PC-3 (cell line): ENCODE measurements at regions not wholly inside any gene's neighbourhood (a gene's known extent, or its start where the extent isn't known, plus 50 kb on each side); places are given as distances from the start of the nearest gene placed in this dataset.

Experiments used
- ATAC-seq: fragments of 200-7000 bp; cut with Tn5 transposase; 2 replicates; pipeline ENCODE4 v1.9.1; 2020; ENCODE audit warnings: mild to moderate bottlenecking, moderate library complexity
- BruUV-seq: library from RNA; stranded (reverse); fragments of 400-500 nt; replicated peaks from 2 replicates; lab custom pipeline; 2021; lab: Mats Ljungman, UMichigan
- CTCF ChIA-PET: fragments of 300-600 bp; sonication (Branson Sonifier 250); formaldehyde crosslinking; loops from one replicate; lab custom pipeline; 2022; ENCODE audit warnings: antibody characterized with exemption; lab: Charles Lee
- POLR2A ChIA-PET: fragments of 300-600 bp; sonication (Branson Sonifier 250); formaldehyde crosslinking; loops from one replicate; lab custom pipeline; 2022; ENCODE audit warnings: antibody characterized with exemption; ENCODE audit not compliant: unreplicated experiment; lab: Charles Lee
- DNase-seq: peaks from one replicate; pipeline ENCODE4 v3.0.0-alpha.2; 2015
- H2AFZ ChIP-seq: fragments of 300-600 bp; sonication (generic); 2 replicates; pipeline ENCODE4 v1.6.0; 2016; ENCODE audit warnings: antibody characterized with exemption, low read length
- H3F3A ChIP-seq: fragments of 300-600 bp; sonication (generic); one replicate; pipeline ENCODE4 v1.6.0; 2017; ENCODE audit warnings: antibody characterized with exemption, low read length, control low read depth, mild to moderate bottlenecking; ENCODE audit not compliant: unreplicated experiment
- H3K27ac ChIP-seq: fragments of 300-600 bp; sonication (generic); 2 replicates; pipeline ENCODE4 v1.5.1; 2016; ENCODE audit warnings: mild to moderate bottlenecking, low read length
- H3K27me3 ChIP-seq: fragments of 300-600 bp; sonication (generic); 2 replicates; pipeline ENCODE4 v1.6.1; 2016; ENCODE audit warnings: low read length, mixed read lengths
- H3K36me3 ChIP-seq: fragments of 300-600 bp; sonication (generic); 2 replicates; pipeline ENCODE4 v1.6.1; 2016; ENCODE audit warnings: low read depth, mixed run types, low read length, mixed read lengths
- H3K4me1 ChIP-seq: fragments of 300-600 bp; sonication (generic); 2 replicates; pipeline ENCODE4 v1.5.1; 2016; ENCODE audit warnings: low read length; ENCODE audit not compliant: insufficient read depth
- H3K4me2 ChIP-seq: fragments of 300-600 bp; sonication (generic); 2 replicates; pipeline ENCODE4 v1.6.0; 2016; ENCODE audit warnings: low read length
- H3K4me3 ChIP-seq: fragments of 300-600 bp; sonication (generic); 2 replicates; pipeline ENCODE4 v1.5.1; 2016; ENCODE audit warnings: mild to moderate bottlenecking, low read length, mixed read lengths
- H3K79me2 ChIP-seq: fragments of 300-600 bp; sonication (generic); 2 replicates; pipeline ENCODE4 v1.6.1; 2017; ENCODE audit warnings: low read length, mixed read lengths
- H3K9ac ChIP-seq: fragments of 300-600 bp; sonication (generic); 2 replicates; pipeline ENCODE4 v1.6.0; 2016; ENCODE audit warnings: mild to moderate bottlenecking, low read length
- H3K9me2 ChIP-seq: fragments of 300-600 bp; sonication (generic); replicated peaks from 2 replicates; pipeline ENCODE4 v1.6.1; 2016; ENCODE audit warnings: mixed run types, low read length, mixed read lengths
- H3K9me3 ChIP-seq: fragments of 300-600 bp; sonication (generic); 2 replicates; pipeline ENCODE4 v1.6.1; 2016; ENCODE audit warnings: low read length, mixed read lengths
- H4K20me1 ChIP-seq: fragments of 300-600 bp; sonication (generic); 2 replicates; pipeline ENCODE4 v1.6.1; 2016; ENCODE audit warnings: low read length, mixed read lengths
- CTCF ChIP-seq: fragments of 300-600 bp; sonication (generic); conservative IDR thresholded peaks from 2 replicates; pipeline ENCODE4 v1.5.1; 2017; ENCODE audit warnings: antibody characterized with exemption, low read depth, mild to moderate bottlenecking, low read length
- EZH2 ChIP-seq: fragments of 300-600 bp; sonication (generic); IDR thresholded peaks from one replicate; pipeline ENCODE4 v1.6.1; 2017; ENCODE audit warnings: antibody characterized with exemption, mild to moderate bottlenecking, low read length; ENCODE audit not compliant: unreplicated experiment
- EZH2phosphoT487 ChIP-seq: fragments of 300-600 bp; sonication (generic); IDR thresholded peaks from 2 replicates; pipeline ENCODE4 v1.6.1; 2018; ENCODE audit warnings: mild to moderate bottlenecking, antibody characterized with exemption, low read length, borderline replicate concordance
- intact Hi-C: fragments of 100-400 bp; cut with micrococcal nuclease; formaldehyde crosslinking; loops from 2 replicates; pipeline ENCODE4 v1.9.0; 2023

GRCh38 chr3:34828847-34829246 is 810.5 kb upstream of the ARPP21 start:
- Histone ChIP-seq H3K36me3 (no peaks in the 10 kb centered on the region), H3K9me2 (no peaks in the 10 kb centered on the region), H3F3A (no peaks in the 10 kb centered on the region), H3K9me3 (peaks cover 20% of the 10 kb centered on the region; the same call in 1 of the 2 replicates), H3K4me3 (no peak overlapping the region), H3K4me1 (no peaks in the 10 kb centered on the region), H3K27ac (no peak overlapping the region), H4K20me1 (no peaks in the 10 kb centered on the region), H3K79me2 (no peaks in the 10 kb centered on the region), H3K4me2 (no peak overlapping the region), H3K9ac (no peak overlapping the region), H2AFZ (no peak overlapping the region), H3K27me3 (no peaks in the 10 kb centered on the region)
- no TSS peak for BruUV-seq
- ATAC-seq, result no peak
- no peak for DNase-seq
- ChIA-PET CTCF (no interaction called here), POLR2A (no interaction called here)
- TF ChIP-seq EZH2phosphoT487 (no peak), EZH2 (no peak), CTCF (no peak)
- intact Hi-C loops, result no loop called here

GRCh38 chr3:34832865-34833508 is 806.3 kb upstream of the ARPP21 start:
- H3F3A ChIP-seq, result no peaks in the 10 kb centered on the region
- no TSS peak for BruUV-seq
- ChIA-PET CTCF (no interaction called here), POLR2A (no interaction called here)
- no peaks in the 10 kb centered on the region for H3K4me1 ChIP-seq
- no peak overlapping the region for H3K4me3 ChIP-seq
- no peak overlapping the region for H2AFZ ChIP-seq
- intact Hi-C loops, result no loop called here
- H3K36me3 ChIP-seq, result no peaks in the 10 kb centered on the region
- H3K27me3 ChIP-seq, result no peaks in the 10 kb centered on the region
- no peaks in the 10 kb centered on the region for H3K9me2 ChIP-seq
- H3K9ac ChIP-seq, result no peak overlapping the region
- no peaks in the 10 kb centered on the region for H4K20me1 ChIP-seq
- no peaks in the 10 kb centered on the region for H3K79me2 ChIP-seq
- no peak overlapping the region for H3K27ac ChIP-seq
- H3K4me2 ChIP-seq, result no peak overlapping the region
- peaks cover 24% of the 10 kb centered on the region for H3K9me3 ChIP-seq
- TF ChIP-seq EZH2 (no peak), EZH2phosphoT487 (no peak), CTCF (no peak)
- ATAC-seq (no peak), DNase-seq (no peak)
